Iris pigment epithelial cell (primary cell): ENCODE measurements at regions not wholly inside any gene's neighbourhood (a gene's known extent, or its start where the extent isn't known, plus 50 kb on each side); places are given as distances from the start of the nearest gene placed in this dataset.
"Not testable (repeated sequence)": the region's sequence is repeated elsewhere in the genome, so short reads cannot be mapped to it uniquely, and the experiment has no call there.

Experiments
- DNase-seq: peaks from one replicate; pipeline ENCODE4 v3.0.0-alpha.2; 2011; ENCODE audit warnings: low read depth

DNA sequence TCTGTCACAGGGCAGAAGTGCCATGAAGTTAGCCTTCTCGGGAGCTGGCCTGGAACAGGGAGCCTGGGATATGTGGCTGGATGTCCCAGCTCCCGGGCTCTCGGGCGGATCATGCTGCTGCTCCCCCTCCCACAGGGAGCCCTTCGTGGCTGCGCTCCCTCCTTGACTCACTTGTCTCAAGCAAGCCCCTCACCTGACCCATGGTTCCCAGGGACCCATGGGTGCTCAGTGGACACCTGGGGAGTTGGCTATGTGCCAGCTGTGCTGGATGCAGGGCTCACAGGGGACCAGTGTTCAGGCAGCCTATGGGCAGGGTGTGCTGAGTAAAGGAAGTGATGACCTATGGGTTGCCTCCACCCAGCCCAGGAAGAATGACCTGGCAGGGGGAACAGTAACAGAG lies 213.1 kb upstream of the SGCG start:
- no peak for DNase-seq

DNA sequence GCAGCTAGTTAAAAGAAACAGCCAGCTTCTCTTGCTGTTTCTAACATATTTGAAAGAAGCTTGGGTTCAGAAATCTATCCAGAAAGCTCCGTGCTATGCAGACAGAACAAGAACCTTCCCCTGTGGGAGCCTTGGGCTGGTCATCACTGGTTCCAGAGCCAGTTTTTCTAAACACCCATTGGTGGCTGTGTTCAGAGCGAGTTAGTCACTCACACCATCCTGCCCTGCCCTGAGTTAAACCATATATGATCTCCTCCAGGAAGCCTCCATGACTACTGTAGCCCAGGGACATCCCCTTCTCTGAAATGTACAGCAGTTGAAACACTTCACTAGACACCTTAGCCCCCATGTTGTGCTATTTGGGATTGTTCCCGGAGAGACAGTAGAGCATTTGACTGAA lies 200.8 kb upstream of the SGCG start:
- no peak for DNase-seq

DNA sequence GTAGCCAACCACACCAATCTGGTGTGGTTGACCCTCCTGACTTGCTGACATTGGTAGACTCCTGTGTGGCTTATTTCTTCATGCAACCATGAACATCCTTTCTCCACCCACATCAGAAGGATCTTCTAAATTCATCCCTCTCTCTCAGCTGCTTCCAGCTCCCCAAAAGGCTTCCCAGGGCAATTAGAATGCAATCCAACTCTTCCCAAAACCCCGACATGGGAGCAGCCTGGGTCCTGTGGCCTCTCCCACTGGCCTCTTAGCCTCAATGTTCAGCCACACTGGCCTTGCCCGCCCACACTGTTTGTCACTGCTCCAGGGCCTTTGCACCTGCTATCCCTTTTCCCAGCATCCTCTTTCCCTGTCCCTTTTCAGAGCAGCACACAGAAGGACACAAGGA lies 199.8 kb upstream of the SGCG start:
- DNase-seq = no peak

DNA sequence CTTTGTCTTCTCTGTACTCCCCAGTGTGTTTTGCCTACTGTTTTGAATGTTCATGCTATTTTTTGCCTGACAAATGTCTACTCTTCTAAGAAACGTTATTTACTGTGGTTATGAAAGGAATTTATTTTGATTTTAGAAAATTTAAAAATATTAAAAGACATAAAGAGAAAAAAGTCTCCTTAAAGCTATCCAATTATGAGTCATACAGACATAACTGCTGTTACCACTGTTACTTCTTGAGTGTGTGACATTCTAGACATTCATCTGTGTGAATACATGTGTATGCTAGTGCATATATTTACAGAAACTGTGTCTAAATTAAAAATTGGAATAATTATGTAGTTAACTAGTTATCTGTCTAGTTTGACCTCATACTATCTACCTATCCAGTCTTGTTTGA lies 187.6 kb upstream of the SGCG start:
- no peak for DNase-seq

DNA sequence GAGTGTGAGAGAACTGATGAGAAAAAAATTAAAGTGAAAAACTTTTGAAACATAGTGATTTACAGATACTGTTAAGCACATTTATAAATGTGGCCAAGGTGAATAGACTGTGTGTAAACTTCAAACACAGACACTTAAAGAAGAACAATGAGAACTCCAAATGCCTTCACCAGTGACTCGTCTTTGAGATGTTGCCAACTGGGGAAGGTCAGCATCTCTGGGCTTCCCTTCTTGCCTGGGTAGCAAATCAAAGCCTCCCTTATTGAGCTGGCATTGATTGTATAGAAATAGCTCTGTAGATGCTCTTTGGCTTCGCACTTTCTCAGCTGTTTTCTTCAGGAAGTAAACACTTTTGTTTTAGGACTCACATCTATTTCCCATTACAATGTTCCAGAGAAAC lies 177.3 kb upstream of the SGCG start:
- DNase-seq = no peak

DNA sequence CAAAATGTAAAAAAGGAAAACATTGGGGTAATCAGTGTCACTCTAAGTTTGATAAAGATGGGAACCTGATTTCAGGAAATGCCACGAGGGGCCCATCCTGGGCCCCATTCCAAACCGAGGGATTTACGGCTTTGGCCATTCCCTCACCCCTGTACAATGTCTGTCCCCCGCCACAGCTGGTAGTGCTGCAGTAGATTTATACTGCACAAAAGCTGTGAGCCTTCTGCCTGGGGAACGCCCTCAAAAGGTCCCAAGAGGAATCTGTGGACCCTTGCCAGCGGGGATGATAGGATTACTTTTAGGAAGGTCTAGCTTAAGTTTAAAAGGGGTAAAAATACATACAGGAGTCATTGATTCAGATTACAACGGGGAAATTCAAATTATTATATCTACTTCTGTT lies 173.4 kb upstream of the SGCG start:
- no peak for DNase-seq

DNA sequence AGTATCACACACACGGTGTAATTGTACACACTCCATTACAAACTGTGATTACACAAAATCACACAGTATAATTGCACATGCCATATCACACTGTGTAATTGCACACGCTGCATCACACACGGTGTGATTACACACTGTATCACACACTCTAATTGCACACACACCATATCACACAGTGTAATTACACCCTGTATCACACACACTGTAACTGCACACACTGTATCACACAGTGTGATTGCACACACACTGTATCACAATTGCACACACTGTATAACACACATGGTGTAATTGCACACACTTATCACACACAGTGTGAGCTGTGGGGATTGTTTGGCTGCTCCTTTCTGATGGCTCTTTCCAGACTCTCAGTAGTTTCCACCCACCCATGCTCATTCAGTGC lies 162.6 kb upstream of the SGCG start:
- no peak for DNase-seq

DNA sequence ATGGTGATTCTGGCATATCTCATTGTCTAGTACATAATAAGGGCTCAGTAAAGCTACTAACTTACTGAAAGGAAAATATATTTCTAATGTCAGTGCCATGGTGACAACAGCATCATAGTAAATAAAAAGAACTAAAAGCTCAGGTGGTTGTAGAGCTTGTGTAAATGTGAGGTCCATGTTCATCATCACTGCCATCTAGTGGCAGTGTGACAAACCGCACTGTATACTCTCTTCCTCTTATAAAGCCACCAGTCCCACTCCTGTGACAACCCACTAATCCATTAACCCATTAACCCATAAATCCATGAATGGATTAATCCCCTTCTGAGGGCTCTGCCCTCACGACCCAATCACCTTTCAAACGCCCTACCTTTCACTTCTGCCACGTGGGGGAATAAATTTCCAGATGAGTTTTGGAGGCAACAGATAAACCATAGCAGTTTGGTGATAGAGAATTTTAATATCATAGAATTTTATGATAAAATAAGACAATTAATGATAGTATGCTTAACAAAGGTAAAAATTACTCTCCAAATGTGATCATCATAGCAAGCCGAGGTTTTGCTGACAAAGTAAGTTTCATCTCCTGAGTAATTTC lies 160.4 kb upstream of the SGCG start:
- DNase-seq = peak; percentile 53

DNA sequence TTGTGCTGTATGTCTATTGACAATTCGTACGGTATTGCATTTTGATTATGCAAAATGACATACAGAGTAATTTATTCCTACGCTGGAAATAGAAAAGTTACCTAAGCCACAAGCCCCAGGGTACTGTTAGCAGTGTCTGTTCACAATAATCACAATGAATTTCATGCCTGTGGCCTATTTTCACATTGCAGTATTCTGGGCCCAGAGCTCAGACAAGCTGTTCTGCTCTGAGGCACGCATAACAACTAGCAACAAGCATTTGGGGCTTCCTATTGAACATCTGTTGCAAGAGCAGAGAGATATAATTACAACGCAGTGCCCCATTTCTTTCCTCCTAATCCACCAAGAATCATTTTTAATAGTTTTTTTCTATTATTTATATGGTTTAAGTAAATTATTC lies 158.9 kb upstream of the SGCG start:
- DNase-seq = no peak

DNA sequence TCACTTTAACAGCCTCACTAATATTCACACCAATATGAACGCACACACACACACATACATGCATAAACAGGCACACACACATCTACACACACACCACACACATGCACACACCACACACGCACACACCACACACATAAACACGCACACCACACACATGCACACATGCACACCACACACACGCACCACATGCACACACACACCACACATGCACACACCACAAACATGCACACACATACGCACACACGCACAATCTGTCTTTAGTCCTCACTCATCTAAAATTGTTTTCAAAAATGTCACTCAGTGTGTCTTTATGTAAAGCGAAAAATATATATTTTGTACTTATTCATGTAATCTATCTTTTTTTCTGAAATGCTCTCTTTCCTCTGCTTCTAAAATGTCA lies 158.1 kb upstream of the SGCG start:
- DNase-seq = no peak

DNA sequence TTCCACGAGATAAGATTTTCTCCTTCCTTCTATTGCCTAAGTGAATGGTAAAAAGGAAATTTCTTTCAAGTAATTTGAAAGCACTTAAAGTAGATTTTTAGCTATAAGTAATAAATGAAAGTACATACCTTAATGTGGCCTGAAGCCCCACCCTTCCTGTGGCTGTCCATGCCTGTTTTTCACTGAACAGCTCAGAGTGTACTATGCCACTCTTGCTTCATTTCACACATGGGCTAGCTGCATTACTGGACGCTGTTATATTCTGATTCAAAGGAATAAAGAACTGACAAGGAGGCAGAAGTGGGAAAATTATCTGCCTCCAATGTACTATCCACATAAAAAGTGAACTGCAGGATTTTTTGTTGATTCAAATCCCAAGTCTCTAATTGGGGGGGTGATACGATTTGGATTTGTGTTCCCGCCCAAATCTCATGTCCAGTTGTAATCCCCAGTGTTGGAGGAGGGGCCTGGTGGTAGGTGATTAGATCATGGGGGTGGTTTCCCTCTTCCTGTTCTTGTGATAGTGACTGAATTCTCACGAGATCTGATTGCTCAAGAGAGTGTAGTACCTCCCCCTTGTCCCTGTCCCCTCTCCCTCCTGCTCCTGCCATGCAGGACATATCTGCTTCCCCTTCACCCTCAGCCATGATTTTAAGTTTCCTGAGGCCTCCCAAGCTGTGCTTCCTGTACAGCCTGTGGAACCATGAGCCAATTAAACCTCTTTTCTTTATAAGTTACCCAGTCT lies 154.7 kb upstream of the SGCG start:
- DNase-seq = no peak

DNA sequence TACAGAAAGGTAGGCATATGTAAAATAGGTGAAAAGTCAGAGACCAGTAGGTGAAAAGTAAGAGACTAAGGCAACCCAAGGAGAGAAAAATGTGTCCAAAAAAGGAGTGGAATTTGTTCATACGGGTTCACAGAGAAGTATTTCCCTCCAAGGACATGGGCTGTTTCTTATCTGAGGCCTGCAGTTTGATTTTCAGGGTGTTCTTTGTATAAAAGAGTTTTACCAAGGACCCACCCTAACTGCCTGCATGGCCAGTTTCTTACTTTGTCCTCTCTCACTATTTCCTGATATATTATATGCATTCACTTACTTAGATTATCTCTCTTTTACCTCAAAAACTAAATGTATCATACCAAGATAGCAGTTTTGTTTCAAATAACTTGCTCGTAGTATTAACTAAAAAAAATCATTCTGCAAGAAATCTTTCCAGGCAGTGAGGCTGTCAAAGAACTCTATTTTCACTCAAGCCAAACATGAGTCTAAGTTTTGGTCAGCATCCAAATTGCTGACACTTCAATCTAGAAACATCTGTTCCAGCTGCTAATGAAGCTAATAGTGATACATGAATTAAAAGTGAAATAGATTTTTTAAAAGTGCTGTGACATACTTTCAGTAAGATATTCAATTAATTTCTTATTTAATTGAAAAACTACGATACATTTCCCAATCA lies 141.4 kb upstream of the SGCG start:
- DNase-seq = no peak

DNA sequence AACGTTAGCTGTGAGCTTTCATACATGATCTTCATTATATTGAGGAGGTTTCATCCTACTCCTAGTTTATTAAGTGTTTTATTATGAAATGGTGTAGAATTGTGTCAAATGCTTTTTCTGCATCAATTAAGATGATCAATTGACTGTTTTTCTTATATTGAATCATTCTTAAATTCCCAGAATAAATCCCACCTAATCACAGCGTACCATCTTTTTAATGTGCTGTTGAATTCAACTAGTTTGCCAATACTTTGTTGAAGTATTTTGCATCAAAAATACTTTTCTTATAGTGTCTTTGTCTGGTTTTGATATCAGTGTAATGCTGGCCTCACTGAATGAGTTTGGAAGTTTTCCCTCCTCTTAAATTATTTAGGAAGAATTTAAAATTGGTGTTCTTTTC lies 138.6 kb upstream of the SGCG start:
- no peak for DNase-seq

DNA sequence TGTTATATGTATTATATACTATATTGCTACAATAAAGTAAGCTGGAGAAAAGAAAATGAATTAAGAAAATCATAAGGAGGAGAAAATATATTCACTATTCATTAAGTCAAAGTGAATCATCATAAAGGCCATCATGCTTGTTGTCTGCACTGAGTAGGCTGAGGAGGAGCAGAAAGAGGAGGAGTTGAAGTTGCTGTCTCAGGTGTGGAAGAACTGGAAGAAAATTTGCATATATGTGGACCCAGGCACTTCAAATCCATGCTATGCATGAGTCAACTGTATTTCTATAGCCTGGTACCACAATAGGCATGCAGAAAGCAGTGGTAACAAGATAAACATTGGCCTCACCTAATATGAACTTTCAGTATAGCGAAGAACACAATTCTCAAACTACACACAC lies 135.9 kb upstream of the SGCG start:
- no peak for DNase-seq

DNA sequence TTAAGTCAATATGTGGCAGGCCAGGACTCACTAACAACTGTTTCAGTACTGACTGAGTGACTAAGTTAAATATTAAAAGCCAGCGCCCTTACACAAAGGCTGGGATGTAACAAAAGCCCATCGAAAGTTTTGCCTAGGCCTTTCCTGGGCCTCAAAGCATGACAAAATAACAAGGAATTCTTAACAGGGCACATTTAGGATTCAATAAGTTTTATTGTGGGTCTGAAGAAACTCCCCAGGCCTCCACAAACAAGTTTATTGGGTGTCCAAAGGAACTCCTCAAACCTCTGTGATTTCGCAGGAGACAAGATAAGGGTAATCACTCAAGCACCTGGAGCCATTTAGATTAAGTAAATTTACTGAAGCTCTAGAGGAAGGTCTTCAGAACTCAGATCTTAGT lies 130.7 kb upstream of the SGCG start:
- no peak for DNase-seq

DNA sequence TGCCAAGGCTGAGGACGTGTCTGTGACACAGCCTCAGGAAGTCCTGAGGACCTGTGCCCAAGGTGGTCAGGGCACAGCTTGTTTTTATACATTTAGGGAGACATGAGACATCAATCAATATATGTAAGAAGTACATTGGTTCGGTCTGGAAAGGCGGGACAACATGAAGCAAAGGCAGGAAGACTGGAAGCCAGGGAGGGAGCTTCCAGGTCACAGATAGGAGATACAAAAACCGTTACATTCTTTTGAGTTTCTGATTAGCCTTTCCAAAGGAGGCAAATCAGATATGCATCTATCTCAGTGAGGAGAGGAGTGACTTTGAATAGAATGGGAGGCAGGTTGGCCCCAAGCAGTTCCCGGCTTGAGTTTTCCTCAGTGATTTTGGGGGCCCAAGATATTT lies 127.1 kb upstream of the SGCG start:
- DNase-seq = not testable (repeated sequence)

DNA sequence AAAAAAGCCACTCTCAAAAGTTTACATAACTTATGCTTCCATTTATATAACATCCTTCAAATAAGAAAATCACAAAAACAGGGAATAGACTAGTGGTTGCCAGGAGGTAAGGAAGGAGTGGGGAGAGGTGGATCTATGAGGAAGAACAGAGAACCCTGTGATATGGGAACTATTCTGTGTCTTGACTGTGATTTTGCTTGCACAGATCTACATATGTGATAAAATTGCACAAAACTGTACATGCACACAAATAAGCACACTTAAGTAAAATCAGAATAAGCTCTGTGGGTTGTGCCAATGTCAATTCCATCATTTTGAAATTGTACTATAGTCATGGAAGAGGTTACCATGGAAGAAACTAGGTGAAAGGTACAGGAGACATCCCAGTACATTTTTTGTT lies 121.6 kb upstream of the SGCG start:
- no peak for DNase-seq

DNA sequence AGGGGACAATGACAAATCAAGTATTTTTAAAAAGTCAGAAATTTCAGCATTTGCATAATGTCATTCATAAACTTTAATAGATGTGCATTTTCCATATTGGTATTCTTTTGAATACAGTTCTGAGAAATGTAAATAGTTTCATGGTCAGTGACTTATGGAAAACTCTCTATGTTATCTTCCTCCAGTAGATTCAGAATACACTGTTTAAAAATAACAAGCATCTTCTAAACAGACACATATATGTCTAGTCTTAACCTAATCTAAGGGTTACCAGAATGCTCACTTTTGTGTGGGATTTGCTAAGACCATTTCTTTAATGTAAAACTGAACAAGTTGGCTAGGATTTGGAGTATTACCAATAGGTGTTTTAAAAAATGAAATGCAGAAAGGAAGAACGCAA lies 119.8 kb upstream of the SGCG start:
- no peak for DNase-seq

DNA sequence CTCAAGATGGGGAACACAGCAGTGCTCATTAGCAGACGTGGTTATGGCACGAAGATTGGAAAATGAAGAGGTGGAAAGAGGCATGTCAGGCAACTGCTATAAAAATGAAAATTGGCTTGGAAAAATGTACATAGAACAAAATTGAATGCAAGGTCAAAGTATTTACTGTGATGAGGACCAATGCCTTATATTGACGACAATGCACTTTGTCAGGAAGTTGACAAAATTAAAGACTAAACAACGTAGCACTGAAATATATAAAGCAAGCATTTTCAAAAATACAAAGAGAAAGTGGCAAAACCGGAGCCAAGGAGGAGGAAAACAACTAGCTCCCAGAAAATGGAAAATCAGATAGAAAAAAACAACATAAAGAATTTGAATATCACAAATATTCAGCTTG lies 113.7 kb upstream of the SGCG start:
- no peak for DNase-seq

DNA sequence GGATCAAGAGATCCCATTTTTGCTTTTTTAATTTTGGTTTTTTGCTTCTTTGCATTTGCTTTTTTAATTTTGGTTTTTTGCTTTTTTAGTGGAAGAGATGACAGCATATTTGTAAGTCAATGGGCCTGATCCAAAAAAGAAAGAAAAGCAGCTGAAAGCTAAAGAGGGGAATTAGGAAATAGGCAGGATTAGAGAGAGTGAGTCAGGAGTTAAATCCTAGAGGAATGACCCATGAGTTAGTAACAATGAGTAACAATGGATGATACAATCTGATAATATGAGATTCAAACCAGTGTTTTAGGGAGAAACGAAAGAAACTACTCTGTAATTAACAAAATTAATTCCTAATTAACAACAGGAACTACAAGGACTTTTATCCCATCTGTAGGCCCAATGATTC lies 111.2 kb upstream of the SGCG start:
- peak; percentile 51 for DNase-seq

DNA sequence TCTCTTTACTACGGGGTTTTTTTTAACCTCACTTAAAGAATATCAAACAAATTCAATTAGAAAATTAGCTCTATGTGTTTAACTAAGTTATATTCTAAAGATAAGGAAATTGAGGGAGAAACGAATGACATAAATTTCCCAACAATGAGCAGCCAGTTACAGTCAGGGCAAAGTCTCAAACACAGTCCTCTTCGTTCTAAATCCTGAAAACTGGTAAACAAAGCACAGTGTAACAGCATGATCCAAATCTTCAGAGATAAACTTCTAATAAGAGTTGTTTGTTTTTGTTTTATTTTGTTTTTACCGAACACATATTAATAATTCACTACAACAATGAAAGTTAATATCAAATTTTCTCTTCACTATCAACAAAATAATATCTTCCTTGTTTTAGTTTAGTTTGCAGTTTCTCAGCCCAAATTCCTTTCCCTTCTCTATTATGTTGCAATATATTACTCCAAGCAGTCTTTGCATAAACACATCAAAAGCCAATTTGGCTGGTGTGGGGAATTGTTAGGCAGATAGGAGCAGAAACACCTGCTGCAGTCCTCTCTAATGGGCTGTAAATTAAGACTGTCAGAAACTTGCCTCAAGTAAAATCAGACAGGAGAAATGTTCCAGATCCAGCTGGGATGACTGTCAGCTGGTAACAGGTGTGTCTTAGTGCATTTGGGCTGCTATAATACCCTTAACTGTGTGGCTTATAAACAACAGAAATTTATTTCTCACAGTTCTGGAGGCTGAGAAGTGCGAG lies 106.5 kb upstream of the SGCG start:
- no peak for DNase-seq

DNA sequence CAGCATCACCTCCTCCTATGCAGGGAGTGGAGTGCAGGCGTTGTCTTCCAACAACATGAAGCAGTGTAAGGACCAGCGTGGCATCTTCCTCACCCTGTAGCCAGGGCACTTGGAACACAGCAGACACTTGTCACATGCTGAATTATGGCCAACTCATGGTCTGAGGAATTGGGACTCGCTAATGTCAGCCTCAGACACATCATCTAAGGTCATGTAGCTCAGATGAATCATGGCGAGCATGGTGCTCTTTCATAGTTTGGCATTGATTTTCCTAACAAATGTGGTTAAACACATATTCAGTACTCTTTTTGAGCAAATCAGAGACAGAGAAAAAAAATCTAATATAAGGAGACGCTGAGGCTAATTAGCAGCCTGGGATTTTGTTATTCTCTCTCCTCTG lies 99.6 kb upstream of the SGCG start:
- DNase-seq = no peak

DNA sequence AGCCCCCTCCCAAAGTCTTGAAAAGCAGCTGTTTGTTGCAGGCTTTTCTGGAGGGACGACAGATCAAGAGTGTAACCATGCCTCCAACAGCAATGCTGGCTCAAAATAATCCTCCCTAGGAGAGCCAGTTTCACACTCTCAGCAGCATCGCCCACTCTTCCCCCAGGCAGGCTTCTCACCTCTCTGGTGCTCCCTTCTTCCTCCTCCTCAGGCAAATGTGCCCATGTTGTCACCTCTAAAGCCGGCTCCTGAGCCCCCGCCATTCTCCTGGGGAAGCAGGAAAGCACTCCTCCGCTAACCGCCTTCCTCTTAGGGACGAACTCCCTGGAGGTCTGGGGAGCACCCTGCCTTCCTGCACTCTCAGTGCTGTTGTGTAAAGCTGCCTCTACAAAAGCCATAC lies 98.9 kb upstream of the SGCG start:
- DNase-seq = no peak
